ENCODE measurements at regions not wholly inside any gene's neighbourhood (a gene's known extent, or its start where the extent isn't known, plus 50 kb on each side); places are given as distances from the start of the nearest gene placed in this dataset.

DNA sequence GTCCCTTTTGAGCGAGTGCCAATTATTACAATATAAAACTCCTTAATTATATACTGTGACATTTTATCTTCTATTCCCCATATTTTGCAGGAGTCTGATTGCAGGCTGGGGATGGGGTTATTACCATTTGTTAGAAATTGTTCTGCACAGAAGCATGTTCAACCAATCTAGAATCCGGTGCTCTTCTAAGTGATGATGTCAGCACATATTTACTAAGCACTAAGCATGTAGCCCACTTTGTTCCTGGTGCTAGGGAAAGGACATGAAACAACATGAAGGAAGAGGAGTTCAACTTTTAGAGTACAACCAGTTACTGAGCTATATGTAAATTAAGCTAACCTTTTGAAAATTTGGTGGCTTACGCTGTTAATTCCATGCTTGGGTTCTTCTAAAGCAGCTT, 52.8 kb upstream of the IL1RAPL2 start:
- DNase-seq (ENCODE audit: low read depth in 2 of 2), result no peak
- no peak overlapping the region for H3K4me3 ChIP-seq (replicated peaks in 1 of 2; ENCODE audit: low read depth in 2 of 2, low read length in 2 of 2)
- TF ChIP-seq, protein P1, sequence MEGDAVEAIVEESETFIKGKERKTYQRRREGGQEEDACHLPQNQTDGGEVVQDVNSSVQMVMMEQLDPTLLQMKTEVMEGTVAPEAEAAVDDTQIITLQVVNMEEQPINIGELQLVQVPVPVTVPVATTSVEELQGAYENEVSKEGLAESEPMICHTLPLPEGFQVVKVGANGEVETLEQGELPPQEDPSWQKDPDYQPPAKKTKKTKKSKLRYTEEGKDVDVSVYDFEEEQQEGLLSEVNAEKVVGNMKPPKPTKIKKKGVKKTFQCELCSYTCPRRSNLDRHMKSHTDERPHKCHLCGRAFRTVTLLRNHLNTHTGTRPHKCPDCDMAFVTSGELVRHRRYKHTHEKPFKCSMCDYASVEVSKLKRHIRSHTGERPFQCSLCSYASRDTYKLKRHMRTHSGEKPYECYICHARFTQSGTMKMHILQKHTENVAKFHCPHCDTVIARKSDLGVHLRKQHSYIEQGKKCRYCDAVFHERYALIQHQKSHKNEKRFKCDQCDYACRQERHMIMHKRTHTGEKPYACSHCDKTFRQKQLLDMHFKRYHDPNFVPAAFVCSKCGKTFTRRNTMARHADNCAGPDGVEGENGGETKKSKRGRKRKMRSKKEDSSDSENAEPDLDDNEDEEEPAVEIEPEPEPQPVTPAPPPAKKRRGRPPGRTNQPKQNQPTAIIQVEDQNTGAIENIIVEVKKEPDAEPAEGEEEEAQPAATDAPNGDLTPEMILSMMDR (IDR thresholded peaks at IDR 0.05; ENCODE audit: low read depth, low read length), result no peak

DNA sequence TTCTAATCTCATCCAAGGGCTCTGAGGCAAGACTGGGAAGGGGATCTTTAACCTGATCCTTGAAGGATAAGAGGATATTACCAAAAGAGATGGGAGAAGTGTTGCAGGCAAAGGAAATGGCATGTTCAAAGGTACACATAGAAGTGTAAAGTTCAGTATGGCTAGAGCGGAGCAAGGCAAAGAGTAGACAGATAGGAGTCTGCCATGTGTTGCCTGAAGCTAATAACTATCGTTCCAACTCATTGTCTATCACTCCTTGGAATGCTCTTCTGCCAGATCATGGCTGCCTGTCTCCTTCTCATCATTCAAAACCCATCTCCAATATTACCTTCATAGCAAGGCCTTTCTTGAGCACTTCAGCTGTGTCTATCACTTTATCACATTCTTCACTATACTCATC, 55.2 kb upstream of the IL1RAPL2 start:
- no peak for DNase-seq (ENCODE audit: low read depth in 2 of 2)
- TF ChIP-seq, protein P1 (IDR thresholded peaks at IDR 0.05; ENCODE audit: low read depth, low read length), result no peak

DNA sequence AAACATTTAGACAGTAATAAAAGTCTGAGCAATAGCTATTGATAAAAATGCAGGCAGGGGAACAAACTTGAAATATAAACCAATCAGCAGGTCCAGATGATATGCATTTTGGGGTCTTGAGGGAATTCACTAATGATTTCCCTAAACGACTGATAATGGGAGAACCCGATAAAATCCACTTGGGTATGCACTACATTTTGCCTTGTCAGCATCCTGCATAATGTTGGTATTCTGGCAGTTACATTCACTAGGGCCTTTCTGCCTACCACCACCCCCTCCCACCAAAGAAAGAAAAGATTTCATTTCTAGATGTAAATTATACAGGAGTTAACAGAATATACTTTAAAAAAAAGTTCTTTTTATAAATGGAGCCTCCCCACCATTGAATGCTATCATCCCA, 63.5 kb upstream of the IL1RAPL2 start:
- no peak for DNase-seq (ENCODE audit: low read depth in 2 of 2)
- TF ChIP-seq, protein P1 (IDR thresholded peaks at IDR 0.05; ENCODE audit: low read depth, low read length), result no peak
- no peak overlapping the region for H3K4me3 ChIP-seq (replicated peaks in 1 of 2; ENCODE audit: low read depth in 2 of 2, low read length in 2 of 2)

More for the DNA sequence above, 55.2 kb upstream of the IL1RAPL2 start:
- H3K4me3 ChIP-seq (replicated peaks in 1 of 2; ENCODE audit: low read depth in 2 of 2, low read length in 2 of 2), result no peak overlapping the region

DNA sequence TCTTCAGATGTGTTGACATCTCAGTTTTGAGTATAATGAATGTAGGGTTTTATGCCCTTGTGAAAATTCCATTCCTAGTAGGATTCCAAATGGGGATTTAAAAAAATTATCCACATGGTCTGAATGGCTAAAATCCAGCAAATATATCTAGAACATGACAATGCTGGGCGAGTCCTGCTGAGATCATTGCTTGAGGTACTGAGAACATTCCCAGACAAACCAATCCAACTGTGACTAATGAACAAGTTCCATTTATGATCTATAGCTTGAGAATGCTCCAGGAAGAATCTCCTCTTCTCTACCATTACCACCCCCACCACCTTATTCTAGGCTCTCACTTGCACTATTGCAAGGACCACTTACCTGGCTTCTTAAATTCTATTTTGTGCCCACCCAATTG, 77.2 kb upstream of the IL1RAPL2 start:
- TF ChIP-seq, protein P1 (IDR thresholded peaks at IDR 0.05; ENCODE audit: low read depth, low read length), result no peak
- H3K4me3 ChIP-seq (replicated peaks in 1 of 2; ENCODE audit: low read depth in 2 of 2, low read length in 2 of 2), result no peak overlapping the region
- DNase-seq (ENCODE audit: low read depth in 2 of 2), result peak in 1 of 2 donors; percentile 0

DNA sequence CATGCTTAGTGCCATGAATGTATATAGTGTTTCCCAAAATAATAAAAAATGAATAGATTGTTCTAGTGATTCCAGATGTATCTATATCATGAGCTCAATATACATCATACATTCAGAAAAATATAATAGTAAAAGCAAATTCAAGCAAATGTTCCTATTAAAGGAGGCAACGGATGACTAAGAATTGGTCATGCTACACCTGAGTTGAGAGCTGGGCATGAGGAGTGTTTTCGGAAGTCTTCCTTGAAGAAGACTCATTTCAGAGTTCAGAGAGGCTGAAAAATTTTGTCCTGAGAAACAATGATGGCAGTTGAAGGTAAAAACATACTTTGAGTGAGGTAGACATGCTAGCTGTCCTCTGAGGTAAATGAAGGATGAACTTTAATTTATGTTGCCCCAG, 79.3 kb upstream of the IL1RAPL2 start:
- TF ChIP-seq, protein P1 (IDR thresholded peaks at IDR 0.05; ENCODE audit: low read depth, low read length), result no peak

DNA sequence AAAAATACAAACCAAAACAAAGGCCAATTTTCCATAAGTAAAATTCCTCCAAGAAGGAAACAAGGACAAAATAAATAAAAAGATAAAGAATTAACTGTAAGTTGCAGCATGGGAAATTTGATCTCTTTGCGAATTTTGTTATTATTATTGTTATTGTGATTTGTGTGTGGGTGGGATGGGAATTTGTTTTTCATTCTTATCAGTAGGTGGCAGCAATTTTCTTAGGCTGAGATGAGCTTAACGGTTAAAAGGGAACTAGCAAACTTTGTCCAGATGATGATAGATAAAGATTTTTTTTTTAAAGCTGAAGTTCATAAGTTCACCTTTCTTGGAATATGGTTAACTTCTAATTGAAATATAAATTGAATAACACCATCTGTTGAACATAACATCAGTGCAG, 83.2 kb upstream of the IL1RAPL2 start:
- TF ChIP-seq, protein P1 (IDR thresholded peaks at IDR 0.05; ENCODE audit: low read depth, low read length), result no peak
- H3K4me3 ChIP-seq (replicated peaks in 1 of 2; ENCODE audit: low read depth in 2 of 2, low read length in 2 of 2), result no peak overlapping the region
- DNase-seq (ENCODE audit: low read depth in 2 of 2), result peak in 1 of 2 donors; percentile 1

More for the DNA sequence above, 79.3 kb upstream of the IL1RAPL2 start:
- DNase-seq (ENCODE audit: low read depth in 2 of 2), result no peak
- no peak overlapping the region for H3K4me3 ChIP-seq (replicated peaks in 1 of 2; ENCODE audit: low read depth in 2 of 2, low read length in 2 of 2)

DNA sequence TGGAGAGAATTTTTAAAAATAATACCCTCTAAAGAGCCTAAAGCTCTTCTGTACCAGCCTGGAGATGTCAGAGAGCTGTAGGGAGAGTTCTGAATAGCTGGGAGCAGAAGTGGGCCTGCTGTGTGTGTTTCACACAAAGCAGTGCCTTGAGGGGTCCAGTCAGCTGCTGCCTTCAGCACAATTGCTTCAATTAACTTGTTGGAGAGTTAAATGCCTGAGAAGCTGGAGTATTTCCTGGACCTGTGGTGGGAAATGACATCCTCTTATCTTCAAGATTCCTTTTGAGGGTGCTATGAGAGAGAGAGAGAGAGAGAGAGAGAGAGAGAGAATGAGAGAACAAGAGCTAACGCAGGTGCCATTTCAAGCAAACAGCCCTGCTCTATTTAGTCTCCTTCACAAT, 96.2 kb upstream of the IL1RAPL2 start:
- no peak for DNase-seq (ENCODE audit: low read depth in 2 of 2)
- TF ChIP-seq, protein P1 (IDR thresholded peaks at IDR 0.05; ENCODE audit: low read depth, low read length), result no peak
- no peak overlapping the region for H3K4me3 ChIP-seq (replicated peaks in 1 of 2; ENCODE audit: low read depth in 2 of 2, low read length in 2 of 2)
